Endothelial cell of hepatic sinusoid (primary cell): ENCODE measurements at regions not wholly inside any gene's neighbourhood (a gene's known extent, or its start where the extent isn't known, plus 50 kb on each side); places are given as distances from the start of the nearest gene placed in this dataset.

Experiments used
- in situ Hi-C: cut with HindIII; loops from 2 replicates; pipeline ENCODE4 v1.10.0; 2017; ENCODE audit warnings: low sequenced_read_pairs

GRCh38 chr3:124089214-124089613, 97.3 kb upstream of the ROPN1 start:
- in situ Hi-C loops = no loop called here

- in situ Hi-C loops = no loop called here
Observed at GRCh38 chr3:124091716-124092115, 99.8 kb upstream of the ROPN1 start.

- in situ Hi-C loops = no loop called here
Observed at GRCh38 chr3:124092811-124093210, 100.9 kb upstream of the ROPN1 start.

DNA sequence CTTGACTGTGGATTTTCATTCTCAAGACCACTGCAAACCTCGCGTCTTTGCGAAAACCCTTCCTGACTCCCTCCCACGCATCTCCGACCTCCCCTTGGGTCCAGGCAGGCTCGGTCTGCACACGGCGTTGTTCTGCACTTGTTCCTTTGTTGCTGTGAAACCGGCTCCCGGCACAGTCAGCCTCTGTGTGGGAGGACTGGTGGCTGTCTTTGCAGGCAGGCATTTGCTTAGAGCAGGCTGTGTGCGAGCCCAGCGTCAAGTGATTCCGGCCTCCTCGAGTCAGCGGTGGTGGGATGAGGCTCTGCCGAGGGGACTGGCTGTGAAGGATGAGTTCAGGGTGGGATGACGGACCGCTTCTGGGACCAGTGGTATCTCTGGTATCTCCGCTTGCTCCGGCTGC, 102.6 kb upstream of the ROPN1 start:
- in situ Hi-C loops = no loop called here

DNA sequence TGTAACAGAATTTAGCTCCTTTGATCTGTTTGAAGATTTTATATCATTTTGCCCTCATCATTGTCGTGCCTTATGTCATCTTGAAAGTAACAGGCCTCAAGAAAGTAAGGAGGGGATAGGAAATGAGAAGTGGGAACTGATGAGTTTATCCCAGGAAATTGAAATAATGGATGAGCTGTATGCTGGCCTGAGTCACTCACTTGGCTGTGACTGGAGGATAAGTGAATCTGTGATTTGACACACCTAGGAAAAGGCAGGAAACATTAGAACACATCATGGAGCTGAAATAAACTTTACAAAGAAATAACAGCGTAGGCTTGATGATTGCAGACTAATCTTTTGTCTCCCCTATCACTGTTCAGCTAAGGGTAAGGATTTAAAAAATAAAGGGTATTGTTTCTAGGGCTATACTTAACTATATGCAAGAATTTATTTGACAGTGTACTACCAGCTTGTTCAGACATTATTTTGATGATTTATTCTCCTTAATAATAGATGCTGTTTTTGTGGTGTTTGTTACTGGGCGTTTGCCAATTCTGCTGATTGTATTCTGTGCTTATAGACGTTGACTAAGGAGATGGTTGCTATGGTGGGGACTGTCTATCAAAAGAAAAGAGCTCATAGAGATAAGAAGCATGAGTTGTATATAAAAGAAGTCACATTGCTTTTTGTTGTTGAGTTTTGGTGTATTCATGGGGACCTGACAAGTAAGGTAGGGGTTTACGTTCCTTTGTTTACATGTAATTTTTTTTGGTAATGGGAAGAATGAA, 105.6 kb upstream of the ROPN1 start:
- in situ Hi-C loops = no loop called here

- in situ Hi-C loops = no loop called here
Observed at GRCh38 chr3:124101643-124102042, 109.7 kb upstream of the ROPN1 start.

DNA sequence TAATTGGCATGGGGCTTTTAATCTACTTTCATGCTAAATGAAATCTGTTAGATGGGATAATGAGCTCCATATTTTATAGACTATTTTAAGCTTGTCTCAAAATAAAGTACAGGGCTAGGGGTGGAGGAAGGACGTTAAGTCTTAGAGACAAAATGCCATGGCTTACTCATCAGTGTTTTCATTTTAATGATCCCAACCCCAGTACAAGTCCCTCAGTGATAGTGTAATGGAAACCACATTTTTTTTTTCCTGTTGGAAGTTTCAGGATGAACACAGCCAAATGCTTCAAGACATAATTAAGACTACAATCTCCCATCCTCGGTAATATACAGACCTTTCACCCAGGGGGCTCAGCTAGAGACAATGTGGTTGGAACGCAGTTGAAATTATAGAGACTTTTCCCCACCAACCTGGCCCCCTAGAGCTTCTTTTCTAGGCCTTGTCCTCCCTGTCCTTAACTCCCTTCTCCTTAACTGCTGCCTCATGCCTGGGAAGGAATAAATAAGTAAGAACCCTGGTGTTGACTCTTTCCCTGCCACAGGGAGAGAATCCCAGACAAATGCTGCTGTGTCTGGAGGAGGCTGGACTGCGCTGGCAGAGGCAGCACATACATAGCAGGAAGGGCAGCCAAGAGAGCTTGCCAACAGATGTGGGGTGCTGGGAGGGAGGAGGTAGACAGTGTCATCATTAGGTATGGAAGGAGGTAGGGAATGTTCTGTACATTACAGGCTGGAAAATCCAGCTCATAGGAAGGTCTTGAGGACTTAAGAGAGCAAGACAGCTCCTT, 115.4 kb upstream of the ROPN1 start:
- in situ Hi-C loops = no loop called here

GRCh38 chr3:124108446-124108845, 116.5 kb upstream of the ROPN1 start:
- in situ Hi-C loops = no loop called here

GRCh38 chr3:124113485-124113884, 121.6 kb upstream of the ROPN1 start:
- in situ Hi-C loops = no loop called here

DNA sequence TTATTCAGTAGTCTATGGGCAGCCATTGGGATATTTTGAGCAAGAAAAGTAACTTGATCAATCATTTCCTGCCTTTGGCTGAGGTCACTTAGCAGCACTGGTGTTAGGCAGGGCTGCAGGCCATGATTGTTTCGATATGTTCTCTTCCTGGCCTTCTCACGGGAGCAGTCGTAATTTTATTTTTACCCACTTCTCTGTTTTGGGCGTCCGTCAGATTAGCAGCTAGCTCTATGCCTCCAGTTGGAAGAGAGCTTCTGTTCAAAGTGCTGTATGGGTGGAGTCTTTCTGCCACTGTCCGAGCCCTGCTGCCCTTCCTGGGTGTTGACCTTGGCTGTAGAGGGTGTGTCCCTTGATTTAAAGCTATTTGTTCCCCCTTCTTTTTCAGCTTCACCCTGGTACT, 123.4 kb upstream of the ROPN1 start:
- in situ Hi-C loops = no loop called here

DNA sequence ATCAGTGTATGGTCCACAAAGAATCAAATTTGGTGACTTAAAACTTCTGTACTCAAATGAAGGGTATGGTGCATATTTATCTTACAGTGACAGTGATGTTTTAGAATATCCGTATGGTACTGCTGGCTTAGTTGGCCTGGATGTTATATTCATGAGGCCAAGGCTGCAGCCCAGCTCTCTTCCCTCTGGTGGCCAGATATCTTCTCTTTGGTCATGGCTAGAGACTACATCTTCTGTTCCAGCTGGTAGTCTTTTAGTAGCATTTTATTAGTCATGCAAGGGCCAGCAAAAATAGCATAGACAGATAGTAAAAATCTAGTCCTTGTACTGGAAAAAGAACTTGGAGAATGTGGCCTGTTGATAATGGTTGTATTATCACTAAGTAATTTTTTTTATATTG, 124.0 kb upstream of the ROPN1 start:
- in situ Hi-C loops = no loop called here

GRCh38 chr3:124116906-124117305, 125.0 kb upstream of the ROPN1 start:
- in situ Hi-C loops = no loop called here

DNA sequence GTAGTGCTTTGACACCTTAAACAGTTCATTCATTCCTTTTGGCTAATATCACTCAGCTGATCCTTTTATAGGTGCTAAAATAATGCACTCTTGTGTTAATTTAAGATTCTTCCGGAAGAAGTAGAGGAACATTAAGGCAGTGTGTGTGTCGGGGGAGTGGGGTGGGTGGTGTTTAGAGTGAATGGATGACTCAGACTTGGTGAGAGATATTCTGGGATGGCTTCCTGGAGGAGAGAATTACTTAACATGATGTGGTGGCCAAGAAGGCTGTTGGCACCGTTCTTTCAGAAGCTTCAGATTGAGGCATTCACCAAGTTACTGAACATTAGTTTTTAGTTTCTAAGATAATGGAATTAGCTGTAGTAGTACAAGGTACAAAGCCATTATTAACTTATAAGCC, 125.6 kb upstream of the ROPN1 start:
- in situ Hi-C loops = no loop called here

DNA sequence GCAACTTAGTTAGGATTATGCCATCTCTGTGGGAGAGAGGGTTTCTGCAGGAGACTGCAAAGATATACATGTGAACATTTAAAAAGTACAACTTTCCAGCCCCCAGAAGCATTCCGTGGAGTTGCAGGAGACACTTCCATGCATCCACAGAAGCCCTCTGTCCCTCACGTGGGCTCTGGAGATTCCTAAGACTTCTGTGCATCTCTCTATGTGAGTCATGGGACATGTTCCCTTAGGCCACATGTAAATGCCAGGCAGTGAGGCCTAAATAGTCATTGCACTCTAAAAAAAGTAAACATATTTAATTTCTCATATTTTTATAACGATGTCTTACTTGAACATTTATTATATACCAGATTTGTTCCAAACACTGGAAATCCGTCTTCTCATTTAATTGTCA, 126.5 kb upstream of the ROPN1 start:
- in situ Hi-C loops = no loop called here

DNA sequence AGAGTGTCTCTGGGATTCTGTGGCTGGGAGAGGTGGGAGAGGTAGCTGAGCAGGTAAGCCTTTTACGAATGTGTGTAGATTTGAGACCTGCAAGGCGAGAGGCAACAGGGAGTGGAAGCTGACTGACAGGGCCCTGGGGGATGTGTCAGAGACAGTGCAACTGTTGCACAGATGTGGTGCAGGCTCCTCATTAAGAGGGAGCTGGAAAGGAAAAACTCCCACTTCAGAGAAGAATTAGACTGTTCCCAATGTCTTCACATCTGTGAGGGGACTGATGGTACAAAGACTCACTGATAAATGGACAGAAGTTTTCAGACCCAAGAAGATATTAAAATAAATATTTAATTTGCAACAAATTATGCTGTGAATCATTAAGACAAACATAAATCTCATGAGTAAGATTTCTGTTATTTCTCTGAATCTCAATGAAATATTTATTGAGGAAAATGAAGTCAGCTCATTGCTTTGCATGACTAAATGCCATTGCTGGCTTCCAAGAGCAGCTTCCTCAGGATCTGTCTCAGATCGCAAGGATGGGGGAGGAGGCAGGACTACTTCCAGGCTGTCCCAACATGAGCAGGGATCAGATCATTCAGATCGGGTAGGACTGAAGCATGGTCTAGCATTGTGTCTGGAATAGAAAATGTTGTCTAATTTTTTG, 127.3 kb upstream of the ROPN1 start:
- in situ Hi-C loops = no loop called here

- in situ Hi-C loops = loop anchor here (5.0 kb wide), 1 partner anchor 94 kb away; no protein-coding TSS in a partner anchor
Observed at GRCh38 chr3:124121379-124122312, 129.7 kb upstream of the ROPN1 start.

GRCh38 chr3:124125315-124125714, 133.4 kb upstream of the ROPN1 start:
- in situ Hi-C loops = no loop called here

DNA sequence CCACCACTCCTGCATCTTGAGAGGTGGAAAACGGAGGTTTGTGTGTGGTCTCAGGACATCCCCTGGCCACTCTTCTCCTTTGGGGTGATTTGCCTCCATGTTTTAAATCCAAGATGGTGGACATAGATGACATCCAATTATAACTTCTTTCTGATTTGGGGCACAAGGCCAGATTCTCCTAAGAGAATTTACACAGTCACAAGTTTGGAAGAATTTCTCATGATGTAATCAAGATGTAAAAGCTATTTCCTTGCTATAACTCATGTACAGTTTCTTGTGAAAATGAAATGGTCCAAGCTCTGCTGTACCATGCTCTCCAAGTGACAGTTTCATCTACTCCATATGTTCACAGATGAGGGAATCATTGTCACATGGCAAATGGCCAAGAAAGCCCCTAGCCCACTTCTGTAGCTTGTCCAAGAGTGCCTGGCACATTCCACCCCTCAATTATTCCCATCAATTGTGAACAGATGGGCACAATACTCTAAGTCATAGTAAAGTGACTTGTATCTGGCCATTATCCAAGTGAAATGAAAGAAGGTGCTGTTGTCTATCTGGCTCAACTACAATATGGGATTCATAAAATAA, 134.6 kb upstream of the ROPN1 start:
- in situ Hi-C loops = no loop called here

DNA sequence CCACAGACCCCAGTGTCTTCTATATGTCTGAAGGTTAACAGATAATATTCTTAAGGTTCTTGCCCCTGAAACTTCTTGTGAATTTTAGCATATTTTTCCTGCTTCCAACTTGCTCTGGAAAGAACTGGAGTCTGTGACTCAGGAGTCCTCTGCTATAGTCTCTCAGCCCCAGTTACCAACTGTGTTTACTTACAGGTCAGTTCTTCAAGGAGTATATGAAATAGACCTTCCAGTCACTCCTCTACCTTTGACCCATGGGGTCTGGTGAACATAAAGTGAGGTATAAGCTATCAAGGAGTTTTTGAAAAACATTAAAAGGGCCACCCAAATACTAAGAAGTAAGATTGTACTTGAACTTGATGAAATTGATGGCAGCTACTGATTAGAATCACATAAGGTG, 139.2 kb upstream of the ROPN1 start:
- in situ Hi-C loops = no loop called here

- in situ Hi-C loops = no loop called here
Observed at GRCh38 chr3:124131580-124131979, 139.7 kb upstream of the ROPN1 start.
